Right cardiac atrium (tissue), 5 donors: ENCODE measurements at regions not wholly inside any gene's neighbourhood (a gene's known extent, or its start where the extent isn't known, plus 50 kb on each side); places are given as distances from the start of the nearest gene placed in this dataset.

Experiments used
- ATAC-seq, 2 donors: fragments of 200-7000 bp; cut with Tn5 transposase; one replicate each; pipeline versions ENCODE4 v1.8.0 to v1.9.1; 2020; ENCODE audit warnings: moderate library complexity in 2 of 2, mild to moderate bottlenecking in 1 of 2
- DNase-seq, 3 donors: peaks; one replicate each; pipeline ENCODE4 v3.0.0-alpha.2; 2020
- H3K27ac ChIP-seq: one replicate; pipeline ENCODE4 v1.5.1; 2013; ENCODE audit warnings: mild to moderate bottlenecking, low read length, control low read depth, moderate library complexity
- H3K27me3 ChIP-seq: one replicate; pipeline ENCODE4 v1.6.1; 2013; ENCODE audit not compliant: control insufficient read depth, insufficient read depth
- H3K4me1 ChIP-seq: one replicate; pipeline ENCODE4 v1.6.1; 2013; ENCODE audit warnings: low read length; ENCODE audit not compliant: control insufficient read depth, insufficient read depth
- H3K4me3 ChIP-seq: one replicate; pipeline ENCODE4 v1.5.1; 2013; ENCODE audit warnings: low read length, control low read depth
- H3K9me3 ChIP-seq: one replicate; pipeline ENCODE4 v1.6.1; 2013; ENCODE audit warnings: low read length; ENCODE audit not compliant: control insufficient read depth
- WGBS: extraction: QIAGEN DNeasy Blood & Tissue Kit; methylation state at CpG from one replicate; pipeline ENCODE4 v1.1.7; 2013; 5-methylcytosine and 5-hydroxymethylcytosine counted together
- intact Hi-C, 4 donors: fragments of 100-400 bp; cut with DNase I; formaldehyde crosslinking; loops; one replicate each; pipeline versions ENCODE4 v1.11.0 to v1.14.0; 2022 to 2023
- donor health status: healthy with polysubstance abuse.
- donor health status: DM: no; HTN: yes; CAD: no.
- donor health status: DM: no; HTN: no; CAD: no.
- donor health status: DM: no; HTN: yes; CAD: no; lungs with severe emphysema.
- donor health status: DM: yes; HTN: yes; CAD: no.

GRCh38 chr1:69498711-69499110, 69.0 kb upstream of the LRRC7 start:
- Histone ChIP-seq H3K27ac (no peak overlapping the region), H3K9me3 (no peaks in the 10 kb centered on the region), H3K27me3 (no peaks in the 10 kb centered on the region), H3K4me3 (no peak overlapping the region), H3K4me1 (no peaks in the 10 kb centered on the region)
- WGBS, result 84% methylated on average over 1 of the region's 1 CpG
- intact Hi-C loops, result no loop called here
- DNase-seq, result no peak
- no peak for ATAC-seq

DNA sequence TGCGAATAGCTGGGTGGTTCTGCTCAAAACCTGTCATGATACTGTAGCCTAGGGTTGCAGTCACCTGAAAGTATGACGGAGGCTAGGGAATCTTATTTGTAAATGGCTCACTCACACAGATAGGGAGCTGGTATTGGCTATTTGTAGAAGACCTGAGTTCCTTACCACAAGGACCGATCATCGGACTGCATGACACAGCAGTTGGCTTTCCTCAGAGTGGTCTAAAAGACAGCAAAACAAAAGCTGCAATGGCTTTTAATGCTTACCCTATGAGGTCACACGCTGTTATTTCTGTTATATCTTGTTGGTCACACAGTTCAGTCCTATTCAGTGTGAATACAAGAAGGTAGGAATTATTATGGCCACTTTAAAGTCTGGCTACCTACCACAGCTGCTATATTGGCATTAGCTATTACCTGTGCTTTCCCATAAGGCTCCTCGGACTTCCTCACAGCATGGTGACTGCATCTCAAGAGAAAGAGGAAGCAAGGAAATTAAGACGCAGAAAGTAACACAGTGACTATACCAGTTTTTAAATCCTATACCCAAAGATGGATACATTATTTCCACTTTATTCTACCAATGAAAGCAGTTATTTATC, 68.4 kb upstream of the LRRC7 start:
- H3K4me1 ChIP-seq, result no peaks in the 10 kb centered on the region
- intact Hi-C loops, result no loop called here
- no peak overlapping the region for H3K27ac ChIP-seq
- H3K4me3 ChIP-seq, result no peak overlapping the region
- ATAC-seq (no peak), DNase-seq (no peak)
- no peaks in the 10 kb centered on the region for H3K27me3 ChIP-seq
- no peaks in the 10 kb centered on the region for H3K9me3 ChIP-seq
- 85% methylated on average over 7 of the region's 7 CpGs for WGBS

GRCh38 chr1:69502991-69503390, 64.7 kb upstream of the LRRC7 start:
- ATAC-seq (no peak), DNase-seq (no peak)
- Histone ChIP-seq H3K9me3 (no peaks in the 10 kb centered on the region), H3K4me3 (no peak overlapping the region), H3K4me1 (no peaks in the 10 kb centered on the region), H3K27me3 (no peaks in the 10 kb centered on the region), H3K27ac (no peak overlapping the region)
- intact Hi-C loops, result no loop called here
- 70% methylated on average over 4 of the region's 4 CpGs for WGBS

- intact Hi-C loops, result no loop called here
- Histone ChIP-seq H3K27me3 (no peaks in the 10 kb centered on the region), H3K4me1 (no peaks in the 10 kb centered on the region), H3K27ac (no peak overlapping the region), H3K4me3 (no peak overlapping the region), H3K9me3 (no peaks in the 10 kb centered on the region)
- no peak for DNase-seq
- ATAC-seq, result no peak
- WGBS, result 52% methylated on average over 3 of the region's 3 CpGs
Measured at GRCh38 chr1:69504730-69505252, 62.9 kb upstream of the LRRC7 start.

DNA sequence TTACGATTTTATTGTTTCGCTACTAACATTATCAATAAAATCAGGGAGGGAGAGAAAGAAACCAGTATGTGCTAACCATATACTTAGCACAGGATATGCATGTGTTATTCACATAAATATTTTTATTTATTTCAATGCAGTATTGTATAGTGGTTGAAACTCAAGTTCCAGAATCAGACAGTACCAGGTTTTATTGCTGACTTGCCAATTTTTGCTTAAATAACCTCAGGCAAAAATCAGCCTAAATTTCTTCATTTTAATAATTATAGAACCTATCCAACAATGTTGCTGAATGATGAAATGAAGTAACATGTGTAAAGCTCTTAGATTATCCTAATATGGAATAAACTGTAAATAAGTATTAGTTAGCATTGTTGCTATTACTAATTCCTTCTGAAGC, 61.4 kb upstream of the LRRC7 start:
- H3K4me3 ChIP-seq, result no peak overlapping the region
- WGBS, result 89% methylated on average over 2 of the region's 2 CpGs
- intact Hi-C loops, result no loop called here
- H3K9me3 ChIP-seq, result no peaks in the 10 kb centered on the region
- no peak for ATAC-seq
- DNase-seq, result no peak
- H3K27ac ChIP-seq, result no peak overlapping the region
- H3K4me1 ChIP-seq, result no peaks in the 10 kb centered on the region
- no peaks in the 10 kb centered on the region for H3K27me3 ChIP-seq

DNA sequence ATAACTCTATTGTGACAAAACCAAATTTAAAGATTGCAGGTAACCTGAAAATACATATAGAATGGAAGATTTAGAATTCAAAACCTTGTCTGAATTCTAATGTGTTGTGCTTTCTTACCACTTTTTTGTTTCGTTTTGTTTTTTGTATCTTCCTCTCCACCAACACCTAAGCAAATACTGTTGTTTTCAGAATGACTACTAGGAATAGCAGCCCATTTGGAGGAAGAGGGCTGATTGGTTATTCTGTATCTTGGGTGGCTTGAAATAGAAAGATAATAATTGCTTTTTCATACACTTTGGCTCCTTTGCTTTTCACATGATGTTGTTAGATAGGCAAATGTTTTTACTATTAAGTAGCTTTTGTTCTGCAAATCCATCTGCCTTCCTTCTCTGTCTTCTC, 61.0 kb upstream of the LRRC7 start:
- DNase-seq, result no peak
- H3K4me1 ChIP-seq, result no peaks in the 10 kb centered on the region
- no peak for ATAC-seq
- WGBS, result 51% methylated on average over 1 of the region's 1 CpG
- H3K9me3 ChIP-seq, result no peaks in the 10 kb centered on the region
- H3K27ac ChIP-seq, result no peak overlapping the region
- H3K4me3 ChIP-seq, result no peak overlapping the region
- intact Hi-C loops, result no loop called here
- no peaks in the 10 kb centered on the region for H3K27me3 ChIP-seq

DNA sequence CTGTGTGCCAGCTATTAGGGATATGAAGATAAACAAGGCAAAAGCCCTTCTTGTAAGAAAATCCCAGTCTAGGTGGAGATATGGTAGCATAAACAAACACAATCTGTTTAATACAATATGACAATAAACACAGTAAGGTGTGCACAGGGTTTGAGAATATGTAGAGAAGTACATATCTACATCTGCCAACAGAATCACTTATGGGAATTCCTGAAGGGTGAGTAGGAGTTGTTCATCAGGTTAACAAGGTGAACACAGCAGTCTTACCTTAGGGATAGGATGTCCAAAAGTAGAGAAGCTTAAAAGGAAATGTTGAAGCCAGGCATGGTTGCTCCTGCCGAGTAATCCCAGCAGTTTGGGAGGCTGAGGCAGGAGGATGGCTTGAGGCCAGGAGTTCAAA, 57.7 kb upstream of the LRRC7 start:
- Histone ChIP-seq H3K27ac (no peak overlapping the region), H3K4me3 (no peak overlapping the region), H3K9me3 (no peaks in the 10 kb centered on the region), H3K4me1 (no peaks in the 10 kb centered on the region), H3K27me3 (no peaks in the 10 kb centered on the region)
- intact Hi-C loops, result no loop called here
- ATAC-seq (no peak), DNase-seq (no peak)
- 78% methylated on average over 1 of the region's 1 CpG for WGBS

DNA sequence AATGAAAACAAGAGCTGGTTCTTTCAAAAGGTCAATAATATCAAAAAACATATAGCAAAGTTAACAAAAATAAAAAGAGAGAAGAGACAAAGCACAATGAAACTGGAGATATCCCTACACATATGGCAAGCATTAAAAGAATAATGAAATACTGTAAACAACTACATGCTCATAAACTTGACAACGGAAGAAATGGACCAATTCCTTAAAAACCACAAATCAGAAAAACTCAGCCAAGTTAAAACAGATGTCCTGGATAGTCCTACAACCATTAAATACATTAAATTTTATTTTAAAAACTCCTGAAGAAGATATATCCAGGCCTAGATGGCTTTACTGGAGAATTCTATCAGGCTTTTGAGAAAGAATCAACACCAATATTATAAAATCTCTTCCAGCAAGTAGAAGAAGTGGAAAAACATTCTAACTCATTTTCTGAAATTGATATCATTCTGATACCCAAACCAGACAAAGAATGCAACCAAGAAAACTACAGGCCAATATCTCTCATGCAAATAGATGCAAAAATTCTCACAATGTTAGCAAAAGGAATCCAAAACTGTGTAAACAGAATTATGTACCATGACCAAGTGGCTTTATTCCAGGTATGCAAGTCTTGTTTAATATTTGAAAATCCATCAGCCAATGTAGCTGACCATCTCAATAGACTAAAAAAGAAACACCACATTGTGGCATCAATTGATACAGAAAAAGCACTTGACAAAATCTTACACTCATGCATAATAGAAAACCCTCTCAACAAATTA, 56.1 kb upstream of the LRRC7 start:
- Histone ChIP-seq H3K27ac (no peak overlapping the region), H3K4me1 (no peaks in the 10 kb centered on the region), H3K9me3 (no peaks in the 10 kb centered on the region), H3K27me3 (no peaks in the 10 kb centered on the region), H3K4me3 (no peak overlapping the region)
- WGBS, result 86% methylated on average over 1 of the region's 1 CpG
- no peak for ATAC-seq
- no peak for DNase-seq
- intact Hi-C loops, result no loop called here

GRCh38 chr1:69513601-69514000, 54.1 kb upstream of the LRRC7 start:
- no peak overlapping the region for H3K4me3 ChIP-seq
- H3K27ac ChIP-seq, result no peak overlapping the region
- no peaks in the 10 kb centered on the region for H3K27me3 ChIP-seq
- DNase-seq (no peak), ATAC-seq (no peak)
- no peaks in the 10 kb centered on the region for H3K9me3 ChIP-seq
- intact Hi-C loops, result no loop called here
- no peaks in the 10 kb centered on the region for H3K4me1 ChIP-seq
